K562 (cell line): ENCODE measurements at regions not wholly inside any gene's neighbourhood (a gene's known extent, or its start where the extent isn't known, plus 50 kb on each side); places are given as distances from the start of the nearest gene placed in this dataset.

Experiments used
- ATAC-seq: fragments of 200-7000 bp; cut with Tn5 transposase; 3 replicates; pipeline ENCODE4 v1.9.1; 2020; ENCODE audit warnings: moderate library complexity
- BruUV-seq: library from RNA; stranded (reverse); fragments of 400-500 nt; replicated peaks from 2 replicates; lab custom pipeline; 2021; lab: Mats Ljungman, UMichigan
- CTCF ChIA-PET: fragments of 300-600 bp; formaldehyde crosslinking; extraction: SDS; loops from one replicate; lab custom pipeline; 2021; ENCODE audit warnings: low intra/inter-chr PET ratio; lab: Yijun Ruan, JAX
- POLR2A ChIA-PET: fragments of 300-600, 350-650 bp; sonication (Branson Sonifier 250); formaldehyde crosslinking; extraction: SDS; loops from one replicate; lab custom pipeline; 2021; ENCODE audit warnings: antibody characterized with exemption, inconsistent platforms; lab: Yijun Ruan, JAX
- DNase-seq, 4 experiments: peaks; one replicate each; pipeline versions ENCODE4 v3.0.0 to v3.0.0-alpha.2; 2011 to 2018; ENCODE audit warnings: low spot score in 3 of 4, mixed read lengths in 3 of 4; ENCODE audit errors: extremely low read depth in 1 of 4
- FAIRE-seq: peaks from 2 replicates; lab custom pipeline; 2011; peaks lifted over from hg19 to GRCh38; lab: Jason Lieb, UNC
- H2AFZ ChIP-seq: 2 replicates; pipeline ENCODE4 v1.6.0; 2011; ENCODE audit warnings: low read depth, low read length, control low read depth, inconsistent platforms
- H3K27ac ChIP-seq: fragments of 200-600 bp; 3 replicates; pipeline ENCODE4 v1.8.0; 2011; ENCODE audit warnings: low read depth, mild to moderate bottlenecking, control low read depth, inconsistent platforms, low read length, moderate library complexity, mixed read lengths; ENCODE audit errors: extremely low read depth
- H3K27me3 ChIP-seq, 2 experiments: fragments of 300-600 bp in 1 of 2; 2 replicates in 1 of 2; 3 replicates in 1 of 2; pipeline versions ENCODE4 v1.6.0 to v1.8.0; 2011; ENCODE audit warnings: inconsistent platforms in 2 of 2, low read length in 2 of 2, mild to moderate bottlenecking in 1 of 2, mixed read lengths in 1 of 2, moderate library complexity in 1 of 2; ENCODE audit not compliant: control insufficient read depth in 2 of 2, insufficient read depth in 2 of 2
- H3K36me3 ChIP-seq: fragments of 300-600 bp; 3 replicates; pipeline ENCODE4 v1.8.0; 2011; ENCODE audit warnings: mild to moderate bottlenecking, low read length, inconsistent platforms; ENCODE audit not compliant: control insufficient read depth, insufficient read depth
- H3K4me1 ChIP-seq, 2 experiments: fragments of 200-600 bp in 1 of 2; replicated peaks in 1 of 2; 2 replicates in 1 of 2; 3 replicates in 1 of 2; pipeline versions ENCODE4 v1.5.1 to v1.8.0; 2011; ENCODE audit warnings: inconsistent platforms in 2 of 2, low read length in 2 of 2, mild to moderate bottlenecking in 1 of 2, mixed read lengths in 1 of 2, moderate library complexity in 1 of 2; ENCODE audit not compliant: control insufficient read depth in 2 of 2, insufficient read depth in 2 of 2
- H3K4me2 ChIP-seq: 2 replicates; pipeline ENCODE4 v1.6.1; 2011; ENCODE audit warnings: low read length, control low read depth, inconsistent platforms, mixed read lengths; ENCODE audit not compliant: insufficient read depth
- H3K4me3 ChIP-seq: fragments of 200-600 bp; sonication (generic), shearing (Covaris generic); 2 replicates; pipeline ENCODE4 v1.5.1; 2016; ENCODE audit warnings: control low read depth, inconsistent platforms
- H3K79me2 ChIP-seq: fragments of 200-600 bp; 3 replicates; pipeline ENCODE4 v1.8.0; 2011; ENCODE audit warnings: low read length, inconsistent platforms; ENCODE audit not compliant: control insufficient read depth, insufficient read depth
- H3K9ac ChIP-seq, 2 experiments: 2 replicates each; pipeline versions ENCODE4 v1.6.0 to v1.6.1; 2011; ENCODE audit warnings: low read depth in 2 of 2, low read length in 2 of 2, control low read depth in 1 of 2, inconsistent platforms in 1 of 2, mild to moderate bottlenecking in 1 of 2, mixed read lengths in 1 of 2; ENCODE audit not compliant: insufficient read depth in 1 of 2
- H3K9me1 ChIP-seq: one replicate; pipeline ENCODE4 v1.6.0; 2011; ENCODE audit warnings: inconsistent platforms, mild to moderate bottlenecking, low read length, moderate library complexity; ENCODE audit not compliant: control insufficient read depth, insufficient read depth
- H3K9me3 ChIP-seq: replicated peaks from 2 replicates; pipeline ENCODE4 v1.5.1; 2011; ENCODE audit warnings: low read depth, low read length, inconsistent platforms; ENCODE audit not compliant: control insufficient read depth, insufficient read depth
- H4K20me1 ChIP-seq: replicated peaks from 2 replicates; pipeline ENCODE4 v1.6.1; 2011; ENCODE audit warnings: low read length, inconsistent platforms, mixed read lengths; ENCODE audit not compliant: control insufficient read depth, insufficient read depth
- CHCHD3 ChIP-seq: fragments of 250-450 bp; sonication (Bioruptor Pico); IDR thresholded peaks from 2 replicates; pipeline ENCODE4 v2.1.2; 2022; ENCODE audit warnings: mild to moderate bottlenecking
- CREB3 ChIP-seq: fragments of 450-650 bp; conservative IDR thresholded peaks from 2 replicates; pipeline ENCODE4 v1.6.1; 2016; ENCODE audit warnings: missing genetic modification characterization, low read depth, mild to moderate bottlenecking, missing compliant biosample characterization, moderate library complexity
- GATAD2A ChIP-seq: fragments of 450-650 bp; IDR thresholded peaks from 2 replicates; pipeline ENCODE4 v1.6.1; 2017
- JUND ChIP-seq, 2 experiments: IDR thresholded peaks; 2 replicates in 1 of 2; 3 replicates in 1 of 2; pipeline ENCODE4 v1.6.1; 2011; ENCODE audit warnings: borderline replicate concordance in 2 of 2, low read depth in 2 of 2, low read length in 2 of 2, improper control_type of control experiment in 1 of 2, missing biosample characterization in 1 of 2, missing genetic modification characterization in 1 of 2, missing genetic modification reagents in 1 of 2
- LCOR ChIP-seq: sonication (generic); formaldehyde crosslinking; IDR thresholded peaks from 2 replicates; pipeline ENCODE4 v1.8.0; 2022; ENCODE audit warnings: mild to moderate bottlenecking, missing genetic modification reagents
- MLLT1 ChIP-seq, 2 experiments: fragments of 450-650 bp; IDR thresholded peaks; 2 replicates each; pipeline ENCODE4 v1.6.1; 2016
- MXD1 ChIP-seq: fragments of 250-450 bp; sonication (Bioruptor Pico); IDR thresholded peaks from 2 replicates; pipeline ENCODE4 v1.8.0; 2021; ENCODE audit warnings: borderline replicate concordance, mild to moderate bottlenecking, moderate library complexity; ENCODE audit not compliant: poor library complexity, severe bottlenecking
- PURB ChIP-seq: sonication (generic); formaldehyde crosslinking; IDR thresholded peaks from 2 replicates; pipeline ENCODE4 v1.9.0; 2021; ENCODE audit warnings: low read depth, mild to moderate bottlenecking, missing genetic modification reagents
- RBM15 ChIP-seq: fragments of 200-400 bp; formaldehyde crosslinking; IDR thresholded peaks from 2 replicates; pipeline ENCODE4 v1.6.1; 2018; ENCODE audit warnings: mild to moderate bottlenecking, low read length, moderate library complexity; ENCODE audit not compliant: insufficient read depth
- SIN3B ChIP-seq: fragments of 450-650 bp; IDR thresholded peaks from 2 replicates; pipeline ENCODE4 v1.6.1; 2017; ENCODE audit warnings: low read depth, mild to moderate bottlenecking, moderate library complexity
- TAF1 ChIP-seq: IDR thresholded peaks from 2 replicates; pipeline ENCODE4 v1.6.1; 2011; ENCODE audit warnings: mild to moderate bottlenecking, low read length, moderate library complexity; ENCODE audit not compliant: insufficient read depth, control insufficient read depth, severe bottlenecking; ENCODE audit errors: extremely low read depth
- ZNF12 ChIP-seq: sonication (generic); formaldehyde crosslinking; IDR thresholded peaks from 2 replicates; pipeline ENCODE4 v1.4.0; 2020; ENCODE audit warnings: mild to moderate bottlenecking, missing genetic modification reagents
- ZNF134 ChIP-seq: fragments of 250-450 bp; sonication (Bioruptor Pico); conservative IDR thresholded peaks from 2 replicates; pipeline ENCODE4 v1.4.0; 2020
- ZNF174 ChIP-seq: fragments of 250-450 bp; sonication (Bioruptor Pico); IDR thresholded peaks from 2 replicates; pipeline ENCODE4 v1.4.0; 2020; ENCODE audit warnings: mild to moderate bottlenecking
- WGBS: fragments of 100-300 bp; shearing (Covaris generic); methylation state at CpG from one replicate; pipeline ENCODE4 v1.1.6; 2016; ENCODE audit warnings: low coverage, mixed read lengths; ENCODE audit not compliant: insufficient coverage; ENCODE audit errors: missing lambda C conversion rate; 5-methylcytosine and 5-hydroxymethylcytosine counted together
- in situ Hi-C: fragments of 300-500 bp; cut with MboI; formaldehyde crosslinking; loops from 4 replicates; pipeline ENCODE4 v1.15.0; 2018; ENCODE audit warnings: inconsistent platforms, mixed read lengths
- intact Hi-C: fragments of 100-400 bp; cut with micrococcal nuclease; formaldehyde crosslinking; loops from 2 replicates; pipeline ENCODE4 v1.14.2; 2022

- H3K9me1 ChIP-seq = no peaks in the 10 kb centered on the region
- H3K9ac ChIP-seq = no peak overlapping the region
- POLR2A ChIA-PET = no interaction called here
- FAIRE-seq (no peak), ATAC-seq (no peak), DNase-seq (no peak)
- in situ Hi-C loops (no loop called here), intact Hi-C loops (no loop called here)
- no peak overlapping the region for H3K27ac ChIP-seq
- no peaks in the 10 kb centered on the region for H3K79me2 ChIP-seq
- 3% methylated on average over 3 of the region's 3 CpGs for WGBS
- H3K9me3 ChIP-seq = no peaks in the 10 kb centered on the region; the same call in 1 of the 2 replicates
- CTCF ChIA-PET = no interaction called here
- no peak overlapping the region for H3K4me3 ChIP-seq
- H3K36me3 ChIP-seq = no peaks in the 10 kb centered on the region
- H4K20me1 ChIP-seq = no peaks in the 10 kb centered on the region
- no peaks in the 10 kb centered on the region for H3K4me1 ChIP-seq
- TF ChIP-seq ZNF174 (CRISPR knock-in tag) (no peak), MXD1 (no peak)
- no peaks in the 10 kb centered on the region for H3K27me3 ChIP-seq
- no peak overlapping the region for H2AFZ ChIP-seq
- H3K4me2 ChIP-seq = no peak overlapping the region
- BruUV-seq = no TSS peak
Measured at GRCh38 chr7:110347081-110347480, 743.8 kb upstream of the LRRN3 start.

GRCh38 chr7:110356438-110356837, 734.5 kb upstream of the LRRN3 start:
- in situ Hi-C loops (no loop called here), intact Hi-C loops (no loop called here)
- POLR2A ChIA-PET = no interaction called here
- Histone ChIP-seq H3K36me3 (no peaks in the 10 kb centered on the region), H3K4me1 (no peaks in the 10 kb centered on the region), H3K4me2 (no peak overlapping the region), H3K27me3 (no peaks in the 10 kb centered on the region), H2AFZ (no peak overlapping the region), H3K9ac (no peak overlapping the region), H4K20me1 (no peaks in the 10 kb centered on the region), H3K27ac (no peak overlapping the region), H3K9me1 (no peaks in the 10 kb centered on the region), H3K4me3 (no peak overlapping the region), H3K9me3 (0 out of 2 replicates have a peak, but pooled peaks cover 2% of the 10 kb centered on the region), H3K79me2 (no peaks in the 10 kb centered on the region)
- under 1% methylated on average over 8 of the region's 8 CpGs for WGBS
- CTCF ChIA-PET = interaction anchor here (0.7 kb wide), 1 partner anchor 39 kb away, joined by 3 read pairs; no protein-coding TSS in a partner anchor
- no TSS peak for BruUV-seq
- FAIRE-seq (no peak), ATAC-seq (no peak), DNase-seq (no peak)
- TF ChIP-seq RBM15 = no peak
- TF ChIP-seq LCOR = no peak
- no peak for TF ChIP-seq GATAD2A
- TF ChIP-seq JUND (IDR thresholded peaks at IDR 0.05; ENCODE audit: borderline replicate concordance, low read depth, low read length) = no peak
- no peak for TF ChIP-seq JUND (tag; IDR thresholded peaks at IDR 0.05; ENCODE audit: borderline replicate concordance, low read depth, low read length)
- no peak for TF ChIP-seq ZNF134 (CRISPR knock-in tag)
- TF ChIP-seq MLLT1 (IDR thresholded peaks at IDR 0.05) = no peak
- TF ChIP-seq CREB3 (tag) = no peak
- TF ChIP-seq PURB (CRISPR knock-in tag) = no peak
- no peak for TF ChIP-seq CHCHD3 (CRISPR knock-in tag)
- no peak for TF ChIP-seq TAF1
- TF ChIP-seq ZNF12 (CRISPR knock-in tag) = no peak
- no peak for TF ChIP-seq SIN3B
